ENCODE measurements at regions not wholly inside any gene's neighbourhood (a gene's known extent, or its start where the extent isn't known, plus 50 kb on each side); places are given as distances from the start of the nearest gene placed in this dataset.
"Not testable (repeated sequence)": the region's sequence is repeated elsewhere in the genome, so short reads cannot be mapped to it uniquely, and the experiment has no call there.

DNA sequence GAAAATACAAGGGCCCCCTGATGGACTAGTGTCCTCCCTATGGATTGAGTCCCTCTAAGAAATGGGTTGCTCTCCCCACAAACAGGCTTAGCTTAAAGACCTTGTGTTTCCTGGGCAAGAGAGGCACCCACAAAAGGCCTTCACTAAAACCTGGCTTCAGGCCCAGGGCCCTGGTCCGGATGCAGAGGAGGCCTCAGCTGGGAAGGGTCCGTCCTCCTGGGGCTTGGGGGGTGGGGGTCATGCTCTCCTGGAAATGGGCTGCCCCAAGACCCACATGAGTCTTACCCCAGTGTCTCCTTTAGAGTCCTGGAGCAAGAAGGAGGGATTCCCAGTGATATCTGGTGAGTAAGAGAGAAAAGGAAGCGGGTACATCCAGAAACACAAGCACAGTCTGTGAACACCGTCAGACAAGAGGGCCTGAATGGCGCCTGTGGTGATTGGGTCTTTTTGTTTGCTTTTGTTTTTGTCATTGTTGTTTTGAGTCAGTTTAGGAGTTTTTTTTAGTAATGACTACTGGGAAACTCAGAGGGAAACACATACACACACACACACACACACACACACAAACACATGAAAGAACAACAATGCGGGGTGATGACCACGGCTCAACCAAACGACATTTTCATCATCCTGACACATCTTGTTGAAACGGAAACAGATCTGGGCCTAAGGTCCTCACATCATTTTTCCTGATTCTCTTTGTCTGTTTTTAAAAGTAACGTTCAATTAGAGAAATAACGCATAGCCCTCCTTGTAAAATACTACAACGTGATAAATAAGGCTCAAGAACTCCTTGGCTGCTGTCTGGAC is 292.3 kb downstream of the BCL2L11 start:
- H3K4me3 Mint-ChIP-seq; H3K9me3 Mint-ChIP-seq; H3K36me3 Mint-ChIP-seq (ENCODE audit: low read depth); H3K27me3 Mint-ChIP-seq; intact Hi-C loops (cut with micrococcal nuclease): not testable (repeated sequence)
- Mint-ChIP-seq H3K27ac (peak overlapping the region; percentile 51), H3K4me1 (ENCODE audit: low read depth) (peaks cover 15% of the 10 kb centered on the region)

DNA sequence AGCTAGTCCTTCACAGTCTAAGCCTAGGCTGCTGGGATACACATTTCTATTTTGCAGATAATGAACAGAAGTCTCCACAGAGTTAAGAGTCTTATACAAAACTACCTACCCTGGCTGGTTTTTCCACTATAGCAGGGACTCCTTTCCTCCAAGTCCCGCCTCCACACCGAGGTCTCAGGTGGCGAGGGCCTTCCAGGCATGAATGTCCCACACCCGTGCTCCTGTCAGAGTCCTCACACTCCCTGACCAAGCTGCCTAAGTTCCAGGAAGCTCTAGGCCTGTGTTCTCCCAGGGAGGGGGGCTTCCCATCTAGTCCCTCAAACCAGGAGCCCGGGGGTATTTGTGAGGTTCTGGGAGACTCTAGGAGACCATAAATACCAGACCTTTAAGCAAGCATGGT is 293.2 kb downstream of the BCL2L11 start:
- H3K36me3 Mint-ChIP-seq (ENCODE audit: low read depth); H3K4me3 Mint-ChIP-seq; H3K27me3 Mint-ChIP-seq; intact Hi-C loops (cut with micrococcal nuclease); H3K27ac Mint-ChIP-seq; H3K9me3 Mint-ChIP-seq: not testable (repeated sequence)
- peaks cover 19% of the 10 kb centered on the region for H3K4me1 Mint-ChIP-seq (ENCODE audit: low read depth)

DNA sequence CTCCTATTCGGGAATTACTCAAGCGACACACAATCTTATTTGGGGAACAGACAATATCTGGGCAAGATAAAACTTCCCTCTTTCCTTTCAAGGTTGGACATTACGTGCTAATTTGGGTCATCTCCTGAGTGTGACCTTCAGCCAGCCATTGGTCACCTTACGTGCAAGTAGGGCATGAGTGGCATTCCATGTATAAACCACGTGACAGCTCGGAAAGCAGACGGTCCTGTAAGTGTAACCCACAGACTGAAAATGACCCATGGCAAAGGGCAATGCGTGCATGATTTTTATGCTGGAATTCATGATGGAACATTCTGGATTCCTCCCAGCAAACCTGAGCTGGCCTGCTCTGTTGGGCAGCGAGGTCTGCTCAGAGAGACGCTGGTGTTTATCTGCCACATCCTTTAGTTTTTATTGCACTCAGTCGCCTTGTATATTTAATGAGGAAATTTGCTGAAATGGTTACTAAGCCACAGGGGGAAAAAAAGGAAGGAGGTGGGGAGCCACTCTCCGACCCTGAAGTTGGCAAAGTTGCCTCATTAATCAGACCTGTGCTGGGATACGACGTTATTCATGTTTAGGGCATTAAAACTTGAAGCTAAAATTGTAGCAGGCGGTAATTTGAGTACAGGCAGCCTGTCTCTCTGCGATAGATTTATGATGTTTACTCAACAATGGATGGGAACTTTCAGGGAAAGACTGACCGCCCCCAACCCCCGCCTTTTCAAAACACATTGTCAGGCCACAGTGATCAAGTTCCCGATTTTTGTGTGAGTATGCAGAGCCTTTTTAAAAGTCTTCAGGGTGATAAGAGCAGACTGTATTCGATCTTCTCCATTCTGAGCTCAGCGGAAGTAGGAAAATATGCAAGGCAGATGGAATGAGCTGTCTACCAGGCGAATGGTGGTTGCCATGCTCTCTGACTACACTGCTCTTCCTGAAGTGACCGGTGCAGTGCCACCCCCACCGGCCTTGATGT is 295.3 kb downstream of the BCL2L11 start:
- H3K9me3 Mint-ChIP-seq; intact Hi-C loops (cut with micrococcal nuclease); H3K36me3 Mint-ChIP-seq (ENCODE audit: low read depth); H3K27me3 Mint-ChIP-seq: not testable (repeated sequence)
- Mint-ChIP-seq H3K4me3 (peak overlapping the region; percentile 31), H3K4me1 (ENCODE audit: low read depth) (peaks cover 24% of the 10 kb centered on the region), H3K27ac (peak overlapping the region; percentile 75)

GRCh38 chr2:111417026-111417425 is 296.3 kb downstream of the BCL2L11 start:
- peaks cover 28% of the 10 kb centered on the region for H3K4me1 Mint-ChIP-seq (ENCODE audit: low read depth)
- intact Hi-C loops (cut with micrococcal nuclease); H3K27me3 Mint-ChIP-seq; H3K9me3 Mint-ChIP-seq; H3K4me3 Mint-ChIP-seq; H3K36me3 Mint-ChIP-seq (ENCODE audit: low read depth); H3K27ac Mint-ChIP-seq: not testable (repeated sequence)

DNA sequence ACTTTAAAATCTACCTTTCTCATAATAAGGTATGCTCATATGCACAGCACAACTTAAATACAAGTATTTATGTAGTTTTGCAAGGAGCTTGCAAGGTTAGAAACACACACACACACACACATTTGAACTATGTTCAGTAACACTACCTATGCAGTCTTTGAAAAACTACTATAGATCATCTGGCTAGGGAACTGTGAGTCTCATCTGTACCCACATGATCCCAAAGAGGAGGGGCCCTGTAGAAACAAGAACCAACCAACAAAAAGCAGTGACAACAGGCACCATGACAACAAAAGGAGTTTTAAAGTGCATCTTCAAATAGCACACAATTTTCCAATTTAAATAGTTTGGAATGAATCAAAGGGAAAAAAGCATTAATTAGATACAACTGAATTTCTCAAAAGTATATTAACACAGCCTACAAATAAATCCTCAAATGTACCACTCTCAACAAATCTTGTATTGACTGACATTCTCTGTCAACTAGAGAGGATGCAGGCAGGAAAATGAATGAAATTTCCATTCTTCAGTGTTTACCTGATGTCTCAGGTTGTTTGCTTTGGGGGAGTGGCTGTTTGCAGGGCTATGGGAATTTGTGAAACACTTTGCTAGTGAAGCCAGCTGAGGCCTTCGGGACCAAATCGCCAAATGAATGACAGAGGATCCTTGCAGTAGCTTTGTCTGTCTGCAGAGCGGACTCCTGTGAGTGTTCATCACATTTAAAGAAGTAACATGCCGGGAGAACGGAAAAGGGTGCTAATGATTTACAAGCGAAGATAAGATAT is 297.6 kb downstream of the BCL2L11 start:
- H3K36me3 Mint-ChIP-seq (ENCODE audit: low read depth); intact Hi-C loops (cut with micrococcal nuclease); H3K27ac Mint-ChIP-seq; H3K27me3 Mint-ChIP-seq; H3K4me3 Mint-ChIP-seq; H3K9me3 Mint-ChIP-seq: not testable (repeated sequence)
- H3K4me1 Mint-ChIP-seq (ENCODE audit: low read depth), result peaks cover 24% of the 10 kb centered on the region

DNA sequence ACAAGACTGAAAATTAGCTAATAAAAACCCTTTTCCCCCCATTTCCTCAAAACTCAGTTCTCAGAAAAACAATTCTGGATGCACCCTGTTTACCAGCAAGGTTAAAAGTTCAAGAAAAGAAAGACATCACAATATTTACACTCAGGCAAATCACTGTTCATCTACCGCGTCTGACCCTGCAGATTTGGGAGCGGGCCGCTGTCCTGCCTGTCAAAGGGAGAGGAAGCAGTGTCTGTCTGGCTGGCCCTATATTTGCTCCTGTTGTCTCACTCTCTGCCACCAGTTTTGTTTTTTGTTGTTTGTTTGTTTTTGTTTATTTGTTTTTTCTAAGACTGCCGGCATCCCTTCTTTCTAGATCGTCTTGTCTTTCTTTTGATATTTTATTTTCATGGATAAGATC is 299.4 kb downstream of the BCL2L11 start:
- H3K9me3 Mint-ChIP-seq; H3K4me3 Mint-ChIP-seq; intact Hi-C loops (cut with micrococcal nuclease); H3K36me3 Mint-ChIP-seq (ENCODE audit: low read depth); H3K27me3 Mint-ChIP-seq: not testable (repeated sequence)
- Mint-ChIP-seq H3K4me1 (ENCODE audit: low read depth) (peaks cover 24% of the 10 kb centered on the region), H3K27ac (peak overlapping the region; percentile 45)

- H3K9me3 Mint-ChIP-seq; H3K27ac Mint-ChIP-seq; H3K4me3 Mint-ChIP-seq; H3K27me3 Mint-ChIP-seq; H3K36me3 Mint-ChIP-seq (ENCODE audit: low read depth); intact Hi-C loops (cut with micrococcal nuclease): not testable (repeated sequence)
- peaks cover 24% of the 10 kb centered on the region for H3K4me1 Mint-ChIP-seq (ENCODE audit: low read depth)
Observed at GRCh38 chr2:111420835-111421234, 300.1 kb downstream of the BCL2L11 start.

DNA sequence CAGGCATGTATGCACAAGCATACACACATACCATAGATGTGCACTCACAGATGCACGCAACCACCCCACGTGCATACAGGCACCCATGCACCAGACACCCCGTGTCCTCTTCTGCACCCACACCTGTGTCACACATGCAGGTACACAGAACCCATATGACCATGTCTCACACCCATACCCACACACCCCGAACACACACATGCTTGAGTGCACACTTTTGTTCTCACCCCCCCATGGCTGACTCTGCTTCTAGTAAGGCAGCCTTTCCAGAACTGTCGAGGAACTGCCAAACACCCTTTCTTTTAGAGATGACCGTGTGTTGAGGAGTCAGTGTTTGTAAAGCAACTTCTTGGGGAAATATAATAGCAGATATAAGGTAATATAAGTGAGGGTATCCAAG is 301.2 kb downstream of the BCL2L11 start:
- H3K4me3 Mint-ChIP-seq, result not testable (repeated sequence)

GRCh38 chr2:111422562-111422961 is 301.8 kb downstream of the BCL2L11 start:
- H3K9me3 Mint-ChIP-seq; H3K36me3 Mint-ChIP-seq (ENCODE audit: low read depth); H3K4me3 Mint-ChIP-seq; H3K27me3 Mint-ChIP-seq; intact Hi-C loops (cut with micrococcal nuclease): not testable (repeated sequence)
- H3K4me1 Mint-ChIP-seq (ENCODE audit: low read depth), result peaks cover 17% of the 10 kb centered on the region
- peak overlapping the region; percentile 27 for H3K27ac Mint-ChIP-seq

More for the DNA sequence above, 301.2 kb downstream of the BCL2L11 start:
- H3K36me3 Mint-ChIP-seq (ENCODE audit: low read depth); H3K9me3 Mint-ChIP-seq; H3K27me3 Mint-ChIP-seq; intact Hi-C loops (cut with micrococcal nuclease): not testable (repeated sequence)
- peak overlapping the region; percentile 27 for H3K27ac Mint-ChIP-seq
- peaks cover 17% of the 10 kb centered on the region for H3K4me1 Mint-ChIP-seq (ENCODE audit: low read depth)

GRCh38 chr2:111423184-111423583 is 302.5 kb downstream of the BCL2L11 start:
- intact Hi-C loops (cut with micrococcal nuclease); H3K36me3 Mint-ChIP-seq (ENCODE audit: low read depth); H3K4me3 Mint-ChIP-seq; H3K27me3 Mint-ChIP-seq; H3K9me3 Mint-ChIP-seq; H3K27ac Mint-ChIP-seq: not testable (repeated sequence)
- peaks cover 14% of the 10 kb centered on the region for H3K4me1 Mint-ChIP-seq (ENCODE audit: low read depth)

DNA sequence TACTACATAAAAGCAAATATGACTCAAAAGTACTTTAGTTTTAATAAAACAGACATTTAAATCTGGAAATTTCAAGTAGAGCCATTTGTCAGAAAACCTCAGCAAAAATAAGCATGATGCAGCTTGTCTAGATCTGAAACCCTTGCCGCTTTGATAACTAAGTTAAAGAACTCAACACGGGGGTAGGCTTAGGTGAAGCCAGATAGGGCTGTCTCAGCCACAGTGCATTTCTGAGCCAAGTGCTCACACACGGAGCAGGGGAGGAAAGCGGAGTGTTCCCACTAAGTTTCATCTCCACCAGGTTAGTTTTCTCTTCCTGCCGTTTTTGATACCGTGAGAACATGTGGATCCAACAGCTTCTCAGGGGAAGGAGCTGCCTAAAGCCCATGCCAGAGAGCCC is 303.5 kb downstream of the BCL2L11 start:
- intact Hi-C loops (cut with micrococcal nuclease); H3K27ac Mint-ChIP-seq; H3K36me3 Mint-ChIP-seq (ENCODE audit: low read depth): not testable (repeated sequence)

DNA sequence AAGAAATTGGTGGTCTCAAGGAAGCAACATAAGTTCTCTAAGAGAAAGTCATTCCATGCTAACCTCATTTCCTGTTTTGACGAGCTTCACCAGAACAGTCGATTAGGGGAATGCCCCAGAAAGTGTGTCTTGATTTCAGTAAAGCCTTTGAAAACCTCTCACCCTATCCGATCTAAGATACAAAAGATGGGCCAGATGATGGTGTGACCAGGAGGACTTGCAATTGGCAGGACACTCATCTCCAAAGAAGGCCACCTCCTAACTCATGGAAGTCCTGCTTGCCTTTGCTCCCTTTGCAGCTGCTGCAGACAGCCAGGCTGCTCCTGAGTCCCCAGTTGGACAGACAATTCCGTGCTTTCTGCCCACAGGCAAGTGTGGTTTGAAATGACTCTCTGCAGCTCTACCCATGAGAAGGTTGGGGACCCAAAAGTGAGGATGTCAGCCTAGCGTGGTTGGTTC is 304.2 kb downstream of the BCL2L11 start:
- H3K27ac Mint-ChIP-seq; H3K9me3 Mint-ChIP-seq; H3K4me3 Mint-ChIP-seq; intact Hi-C loops (cut with micrococcal nuclease); H3K36me3 Mint-ChIP-seq (ENCODE audit: low read depth); H3K27me3 Mint-ChIP-seq: not testable (repeated sequence)
- H3K4me1 Mint-ChIP-seq (ENCODE audit: low read depth), result peaks cover 11% of the 10 kb centered on the region

More for the DNA sequence above, 303.5 kb downstream of the BCL2L11 start:
- not testable (repeated sequence) for H3K9me3 Mint-ChIP-seq, H3K27me3 Mint-ChIP-seq, H3K4me3 Mint-ChIP-seq
- H3K4me1 Mint-ChIP-seq (ENCODE audit: low read depth), result peaks cover 11% of the 10 kb centered on the region

- H3K27ac Mint-ChIP-seq; H3K4me1 Mint-ChIP-seq (ENCODE audit: low read depth); intact Hi-C loops (cut with micrococcal nuclease); H3K9me3 Mint-ChIP-seq; H3K27me3 Mint-ChIP-seq; H3K4me3 Mint-ChIP-seq; H3K36me3 Mint-ChIP-seq (ENCODE audit: low read depth): not testable (repeated sequence)
Observed at GRCh38 chr2:111425789-111426201, 305.1 kb downstream of the BCL2L11 start.

DNA sequence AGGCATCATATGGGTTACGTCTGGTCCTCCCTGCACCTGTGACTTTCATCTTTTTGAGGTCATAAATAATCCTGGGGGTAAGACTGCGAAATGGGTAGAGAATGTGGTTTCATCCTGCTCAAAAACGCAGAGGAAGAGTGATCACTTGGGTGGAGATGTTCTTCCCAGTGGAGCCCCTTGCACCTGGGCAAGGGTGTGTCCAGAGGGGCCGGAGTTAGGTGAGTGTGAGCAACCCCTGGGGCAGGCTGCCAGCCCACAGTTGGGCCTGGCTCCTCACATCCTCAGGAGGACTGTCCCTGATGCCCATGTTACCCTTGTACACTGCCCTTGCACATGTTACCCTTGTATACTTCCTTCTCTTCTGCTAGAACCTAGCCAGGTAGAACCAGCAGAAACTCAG is 306.6 kb downstream of the BCL2L11 start:
- H3K9me3 Mint-ChIP-seq; H3K36me3 Mint-ChIP-seq (ENCODE audit: low read depth); H3K27ac Mint-ChIP-seq; H3K27me3 Mint-ChIP-seq; intact Hi-C loops (cut with micrococcal nuclease); H3K4me3 Mint-ChIP-seq: not testable (repeated sequence)
- peaks cover 11% of the 10 kb centered on the region for H3K4me1 Mint-ChIP-seq (ENCODE audit: low read depth)
